Pons (tissue), 1 donor: ENCODE measurements at regions not wholly inside any gene's neighbourhood (a gene's known extent, or its start where the extent isn't known, plus 50 kb on each side); places are given as distances from the start of the nearest gene placed in this dataset.

Experiments
- DNase-seq: peaks from one replicate; pipeline ENCODE4 v3.0.0-alpha.2; 2016; ENCODE audit warnings: low spot score

- DNase-seq, result peak; percentile 6
These were observed 63.7 kb upstream of the BAIAP2L1 start for GRCh38 chr7:98464558-98464940.

GRCh38 chr7:98463837-98464557, 63.1 kb upstream of the BAIAP2L1 start:
- DNase-seq, result no peak

- no peak for DNase-seq
These were observed 62.2 kb upstream of the BAIAP2L1 start for GRCh38 chr7:98462911-98463633.

- no peak for DNase-seq
These were observed 60.0 kb upstream of the BAIAP2L1 start for GRCh38 chr7:98460902-98461301.

GRCh38 chr7:98459529-98459928, 58.6 kb upstream of the BAIAP2L1 start:
- no peak for DNase-seq

- no peak for DNase-seq
These were observed 57.4 kb upstream of the BAIAP2L1 start for GRCh38 chr7:98458090-98458875.

GRCh38 chr7:98456866-98457265, 56.0 kb upstream of the BAIAP2L1 start:
- no peak for DNase-seq

GRCh38 chr7:98452791-98453190, 51.9 kb upstream of the BAIAP2L1 start:
- no peak for DNase-seq
